ENCODE measurements at regions not wholly inside any gene's neighbourhood (a gene's known extent, or its start where the extent isn't known, plus 50 kb on each side); places are given as distances from the start of the nearest gene placed in this dataset.

DNA sequence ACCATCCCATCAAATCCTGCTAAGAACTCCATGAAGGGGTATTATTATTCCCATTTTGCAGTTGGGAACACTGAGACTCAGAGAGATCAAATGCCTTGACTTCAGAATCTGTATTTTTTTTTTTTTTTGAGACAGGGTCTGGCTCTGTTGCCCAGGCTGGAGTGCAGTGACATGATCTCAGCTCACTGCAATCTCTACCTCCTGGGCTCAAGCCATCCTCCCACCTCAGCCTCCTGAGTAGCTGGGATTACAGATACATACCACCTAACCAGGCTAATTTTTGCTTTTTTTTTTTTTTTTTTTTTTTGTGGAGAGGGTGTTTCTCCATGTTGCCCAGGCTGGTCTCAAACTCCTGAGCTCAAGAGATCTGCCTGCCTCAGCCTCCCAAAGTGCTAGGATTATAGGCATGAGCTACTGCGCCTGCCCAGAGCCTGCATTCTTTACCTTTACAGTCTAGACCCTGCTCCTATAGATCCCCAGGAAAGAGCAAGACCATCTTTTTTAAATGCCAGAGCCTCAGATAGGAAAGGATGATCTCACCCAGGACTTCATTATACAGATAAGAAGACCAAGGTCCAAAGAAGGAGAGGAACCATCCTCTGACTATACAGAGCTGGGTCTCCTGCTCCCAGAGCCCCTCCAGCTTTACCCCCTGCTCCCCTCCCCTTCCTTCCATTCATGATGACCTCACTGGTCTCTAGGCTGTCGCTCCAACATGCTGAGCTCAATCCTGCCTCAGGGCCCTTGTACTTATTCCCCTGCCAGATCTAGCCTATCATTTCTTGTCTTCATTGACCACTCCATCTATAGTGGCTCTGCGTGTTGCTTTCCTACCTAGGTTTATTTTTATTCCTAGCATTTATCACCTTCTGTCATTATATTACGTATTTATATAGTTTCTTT is 138.6 kb downstream of the CEBPB start:
- H3K9me3 ChIP-seq (ENCODE audit: insufficient read depth, low read length), result peaks cover 11% of the 10 kb centered on the region; the same call in 1 of the 2 replicates

GRCh38 chr20:50329981-50330503 is 139.4 kb downstream of the CEBPB start:
- Histone ChIP-seq H3K79me2 (ENCODE audit: insufficient read depth, low read length) (no peaks in the 10 kb centered on the region), H3K4me3 (ENCODE audit: insufficient read depth, low read length, poor library complexity, severe bottlenecking) (no peak overlapping the region), H3K9me3 (ENCODE audit: insufficient read depth, low read length) (peaks cover 11% of the 10 kb centered on the region; the same call in 1 of the 2 replicates), H2AFZ (ENCODE audit: low read depth, low read length, severe bottlenecking) (no peak overlapping the region), H3K36me3 (ENCODE audit: low read length) (no peaks in the 10 kb centered on the region), H3K27ac (ENCODE audit: low read depth, low read length) (no peak overlapping the region), H3K27me3 (ENCODE audit: low read length) (no peaks in the 10 kb centered on the region), H4K20me1 (ENCODE audit: low read depth, low read length) (no peaks in the 10 kb centered on the region), H3F3A (ENCODE audit: insufficient read depth) (no peaks in the 10 kb centered on the region), H3K9ac (ENCODE audit: low read length) (no peak overlapping the region), H3K4me2 (ENCODE audit: low read depth, low read length, poor library complexity, severe bottlenecking) (no peak overlapping the region), H3K9me2 (replicated peaks; ENCODE audit: insufficient read depth, low read length) (no peaks in the 10 kb centered on the region)
- TF ChIP-seq, protein P1, sequence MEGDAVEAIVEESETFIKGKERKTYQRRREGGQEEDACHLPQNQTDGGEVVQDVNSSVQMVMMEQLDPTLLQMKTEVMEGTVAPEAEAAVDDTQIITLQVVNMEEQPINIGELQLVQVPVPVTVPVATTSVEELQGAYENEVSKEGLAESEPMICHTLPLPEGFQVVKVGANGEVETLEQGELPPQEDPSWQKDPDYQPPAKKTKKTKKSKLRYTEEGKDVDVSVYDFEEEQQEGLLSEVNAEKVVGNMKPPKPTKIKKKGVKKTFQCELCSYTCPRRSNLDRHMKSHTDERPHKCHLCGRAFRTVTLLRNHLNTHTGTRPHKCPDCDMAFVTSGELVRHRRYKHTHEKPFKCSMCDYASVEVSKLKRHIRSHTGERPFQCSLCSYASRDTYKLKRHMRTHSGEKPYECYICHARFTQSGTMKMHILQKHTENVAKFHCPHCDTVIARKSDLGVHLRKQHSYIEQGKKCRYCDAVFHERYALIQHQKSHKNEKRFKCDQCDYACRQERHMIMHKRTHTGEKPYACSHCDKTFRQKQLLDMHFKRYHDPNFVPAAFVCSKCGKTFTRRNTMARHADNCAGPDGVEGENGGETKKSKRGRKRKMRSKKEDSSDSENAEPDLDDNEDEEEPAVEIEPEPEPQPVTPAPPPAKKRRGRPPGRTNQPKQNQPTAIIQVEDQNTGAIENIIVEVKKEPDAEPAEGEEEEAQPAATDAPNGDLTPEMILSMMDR (IDR thresholded peaks at IDR 0.05; ENCODE audit: insufficient read depth, low read length, poor library complexity, severe bottlenecking), result no peak
- TF ChIP-seq EZH2phosphoT487 (conservative IDR thresholded peaks at IDR 0.05; ENCODE audit: low read length), result no peak

More for the DNA sequence above, 138.6 kb downstream of the CEBPB start:
- no peaks in the 10 kb centered on the region for H3K27me3 ChIP-seq (ENCODE audit: low read length)
- H3K4me3 ChIP-seq (ENCODE audit: insufficient read depth, low read length, poor library complexity, severe bottlenecking), result no peak overlapping the region
- H3K79me2 ChIP-seq (ENCODE audit: insufficient read depth, low read length), result no peaks in the 10 kb centered on the region
- no peaks in the 10 kb centered on the region for H3F3A ChIP-seq (ENCODE audit: insufficient read depth)
- H4K20me1 ChIP-seq (ENCODE audit: low read depth, low read length), result no peaks in the 10 kb centered on the region
- H3K4me2 ChIP-seq (ENCODE audit: low read depth, low read length, poor library complexity, severe bottlenecking), result no peak overlapping the region
- TF ChIP-seq, protein P1 (IDR thresholded peaks at IDR 0.05; ENCODE audit: insufficient read depth, low read length, poor library complexity, severe bottlenecking), result no peak
- no peak for TF ChIP-seq EZH2phosphoT487 (conservative IDR thresholded peaks at IDR 0.05; ENCODE audit: low read length)
- no peak overlapping the region for H3K9ac ChIP-seq (ENCODE audit: low read length)
- H3K9me2 ChIP-seq (replicated peaks; ENCODE audit: insufficient read depth, low read length), result no peaks in the 10 kb centered on the region
- H2AFZ ChIP-seq (ENCODE audit: low read depth, low read length, severe bottlenecking), result no peak overlapping the region
- H3K36me3 ChIP-seq (ENCODE audit: low read length), result no peaks in the 10 kb centered on the region
- H3K27ac ChIP-seq (ENCODE audit: low read depth, low read length), result no peak overlapping the region

- no peak for TF ChIP-seq EZH2phosphoT487 (conservative IDR thresholded peaks at IDR 0.05; ENCODE audit: low read length)
- TF ChIP-seq, protein P1 (IDR thresholded peaks at IDR 0.05; ENCODE audit: insufficient read depth, low read length, poor library complexity, severe bottlenecking), result no peak
- Histone ChIP-seq H3K9me2 (replicated peaks; ENCODE audit: insufficient read depth, low read length) (no peaks in the 10 kb centered on the region), H3K4me2 (ENCODE audit: low read depth, low read length, poor library complexity, severe bottlenecking) (no peak overlapping the region), H3K9me3 (ENCODE audit: insufficient read depth, low read length) (peaks cover 11% of the 10 kb centered on the region; the same call in 1 of the 2 replicates), H3F3A (ENCODE audit: insufficient read depth) (no peaks in the 10 kb centered on the region), H3K9ac (ENCODE audit: low read length) (no peak overlapping the region), H3K27ac (ENCODE audit: low read depth, low read length) (no peak overlapping the region), H3K4me3 (ENCODE audit: insufficient read depth, low read length, poor library complexity, severe bottlenecking) (no peak overlapping the region), H3K27me3 (ENCODE audit: low read length) (no peaks in the 10 kb centered on the region), H4K20me1 (ENCODE audit: low read depth, low read length) (no peaks in the 10 kb centered on the region), H2AFZ (ENCODE audit: low read depth, low read length, severe bottlenecking) (no peak overlapping the region), H3K36me3 (ENCODE audit: low read length) (no peaks in the 10 kb centered on the region), H3K79me2 (ENCODE audit: insufficient read depth, low read length) (no peaks in the 10 kb centered on the region)
These were observed 140.1 kb downstream of the CEBPB start for GRCh38 chr20:50330504-50331313.

Measured in SU-DHL-6 (cell line).